ENCODE measurements at regions not wholly inside any gene's neighbourhood (a gene's known extent, or its start where the extent isn't known, plus 50 kb on each side); places are given as distances from the start of the nearest gene placed in this dataset.

DNA sequence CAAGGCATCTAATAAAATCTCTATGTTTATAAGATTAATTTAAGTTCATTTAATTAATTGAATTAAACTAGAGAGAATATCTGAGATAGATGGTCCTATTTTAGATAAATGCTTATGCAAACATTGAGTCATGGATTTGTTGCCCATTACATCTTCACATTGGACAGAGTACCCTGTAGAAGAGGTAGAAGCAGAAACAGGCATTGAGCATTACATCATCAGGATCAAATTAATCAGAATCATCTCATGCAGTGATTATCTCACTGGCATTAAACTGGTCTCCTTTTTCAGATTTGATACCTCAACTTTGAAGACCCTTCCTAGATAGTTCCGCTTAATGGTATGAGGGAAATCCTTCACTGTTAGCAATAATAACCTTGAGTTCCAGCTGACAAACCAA lies 469.6 kb upstream of the VRK2 start:
- Histone ChIP-seq H3K9me3 (ENCODE audit: low read depth) (no peaks in the 10 kb centered on the region), H2AFZ (no peak overlapping the region), H3K36me3 (replicated peaks; ENCODE audit: insufficient read depth, low read depth) (no peaks in the 10 kb centered on the region), H3K9me2 (replicated peaks; ENCODE audit: insufficient read depth) (no peaks in the 10 kb centered on the region), H4K20me1 (ENCODE audit: insufficient read depth, poor library complexity, severe bottlenecking) (no peaks in the 10 kb centered on the region), H3K4me2 (no peak overlapping the region), H3K4me1 (ENCODE audit: insufficient read depth) (no peaks in the 10 kb centered on the region), H3K27me3 (no peaks in the 10 kb centered on the region), H3K79me2 (no peaks in the 10 kb centered on the region), H3K27ac (no peak overlapping the region), H3K4me3 (no peak overlapping the region)
- TF ChIP-seq EZH2 (IDR thresholded peaks at IDR 0.05; ENCODE audit: borderline replicate concordance) (no peak), EZH2phosphoT487 (IDR thresholded peaks at IDR 0.05; ENCODE audit: low read depth, severe bottlenecking, unreplicated experiment) (no peak)
- TF ChIP-seq, protein P1, sequence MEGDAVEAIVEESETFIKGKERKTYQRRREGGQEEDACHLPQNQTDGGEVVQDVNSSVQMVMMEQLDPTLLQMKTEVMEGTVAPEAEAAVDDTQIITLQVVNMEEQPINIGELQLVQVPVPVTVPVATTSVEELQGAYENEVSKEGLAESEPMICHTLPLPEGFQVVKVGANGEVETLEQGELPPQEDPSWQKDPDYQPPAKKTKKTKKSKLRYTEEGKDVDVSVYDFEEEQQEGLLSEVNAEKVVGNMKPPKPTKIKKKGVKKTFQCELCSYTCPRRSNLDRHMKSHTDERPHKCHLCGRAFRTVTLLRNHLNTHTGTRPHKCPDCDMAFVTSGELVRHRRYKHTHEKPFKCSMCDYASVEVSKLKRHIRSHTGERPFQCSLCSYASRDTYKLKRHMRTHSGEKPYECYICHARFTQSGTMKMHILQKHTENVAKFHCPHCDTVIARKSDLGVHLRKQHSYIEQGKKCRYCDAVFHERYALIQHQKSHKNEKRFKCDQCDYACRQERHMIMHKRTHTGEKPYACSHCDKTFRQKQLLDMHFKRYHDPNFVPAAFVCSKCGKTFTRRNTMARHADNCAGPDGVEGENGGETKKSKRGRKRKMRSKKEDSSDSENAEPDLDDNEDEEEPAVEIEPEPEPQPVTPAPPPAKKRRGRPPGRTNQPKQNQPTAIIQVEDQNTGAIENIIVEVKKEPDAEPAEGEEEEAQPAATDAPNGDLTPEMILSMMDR (IDR thresholded peaks at IDR 0.05; ENCODE audit: poor library complexity) = no peak
- DNase-seq (ENCODE audit: low spot score) = no peak
- 97% methylated on average over 1 of the region's 1 CpG for WGBS (ENCODE audit: low lambda C conversion rate, missing lambda C conversion rate)

DNA sequence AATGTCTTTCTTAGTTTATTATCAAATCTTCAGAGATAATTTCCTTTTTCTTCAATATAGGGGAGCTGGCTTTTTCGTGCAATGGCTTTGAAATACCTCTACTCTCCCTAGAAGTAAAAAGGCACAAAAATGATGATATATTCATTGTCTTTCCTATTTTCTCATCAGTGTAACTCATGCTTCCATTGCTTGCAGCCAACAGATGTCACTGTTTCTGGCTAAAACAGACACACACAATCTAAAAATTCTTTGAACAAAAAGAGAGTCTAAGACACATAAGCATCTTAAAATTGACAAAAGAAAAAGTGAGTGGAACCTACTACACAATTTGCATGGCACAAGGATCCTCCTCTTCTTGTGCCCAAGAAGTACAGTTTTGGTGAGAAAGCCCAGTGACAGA lies 448.7 kb upstream of the VRK2 start:
- no peak for DNase-seq (ENCODE audit: low spot score)
- H3K4me1 ChIP-seq (ENCODE audit: insufficient read depth) = no peaks in the 10 kb centered on the region
- H3K9me3 ChIP-seq (ENCODE audit: low read depth) = no peaks in the 10 kb centered on the region
- no peaks in the 10 kb centered on the region for H3K9me2 ChIP-seq (replicated peaks; ENCODE audit: insufficient read depth)
- WGBS (ENCODE audit: low lambda C conversion rate, missing lambda C conversion rate) = 87% methylated on average over 1 of the region's 1 CpG
- no peak overlapping the region for H3K4me3 ChIP-seq
- no peaks in the 10 kb centered on the region for H3K79me2 ChIP-seq
- H4K20me1 ChIP-seq (ENCODE audit: insufficient read depth, poor library complexity, severe bottlenecking) = no peaks in the 10 kb centered on the region
- no peak overlapping the region for H2AFZ ChIP-seq
- no peak overlapping the region for H3K27ac ChIP-seq
- no peak overlapping the region for H3K4me2 ChIP-seq
- no peaks in the 10 kb centered on the region for H3K27me3 ChIP-seq
- TF ChIP-seq EZH2 (IDR thresholded peaks at IDR 0.05; ENCODE audit: borderline replicate concordance) = no peak
- no peak for TF ChIP-seq EZH2phosphoT487 (IDR thresholded peaks at IDR 0.05; ENCODE audit: low read depth, severe bottlenecking, unreplicated experiment)
- no peaks in the 10 kb centered on the region for H3K36me3 ChIP-seq (replicated peaks; ENCODE audit: insufficient read depth, low read depth)

DNA sequence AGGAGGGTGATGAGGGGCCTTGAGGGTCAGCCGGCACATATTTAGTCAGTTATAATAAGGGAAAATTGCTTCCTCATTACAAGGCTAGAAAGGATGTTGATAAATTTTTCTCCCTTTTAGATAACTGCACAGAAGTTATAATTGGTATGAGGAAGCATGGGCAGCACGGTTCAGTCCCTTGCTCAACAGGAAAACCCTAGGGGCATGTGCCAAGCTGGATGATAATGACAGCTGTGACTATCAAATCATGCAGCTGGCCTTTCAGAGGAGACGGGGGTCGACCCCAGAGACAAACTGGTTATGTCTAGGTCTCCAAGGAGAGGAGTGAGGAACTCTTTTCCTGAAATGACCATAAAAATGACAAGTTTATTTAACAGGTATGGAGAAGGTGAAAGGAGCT lies 448.1 kb upstream of the VRK2 start:
- Histone ChIP-seq H3K4me2 (no peak overlapping the region), H3K27ac (no peak overlapping the region), H4K20me1 (ENCODE audit: insufficient read depth, poor library complexity, severe bottlenecking) (no peaks in the 10 kb centered on the region), H3K4me1 (ENCODE audit: insufficient read depth) (no peaks in the 10 kb centered on the region), H2AFZ (no peak overlapping the region), H3K9me3 (ENCODE audit: low read depth) (no peaks in the 10 kb centered on the region), H3K4me3 (no peak overlapping the region), H3K79me2 (no peaks in the 10 kb centered on the region), H3K36me3 (replicated peaks; ENCODE audit: insufficient read depth, low read depth) (no peaks in the 10 kb centered on the region), H3K9me2 (replicated peaks; ENCODE audit: insufficient read depth) (no peaks in the 10 kb centered on the region), H3K27me3 (no peaks in the 10 kb centered on the region)
- 75% methylated on average over 4 of the region's 4 CpGs for WGBS (ENCODE audit: low lambda C conversion rate, missing lambda C conversion rate)
- TF ChIP-seq EZH2phosphoT487 (IDR thresholded peaks at IDR 0.05; ENCODE audit: low read depth, severe bottlenecking, unreplicated experiment) (no peak), EZH2 (IDR thresholded peaks at IDR 0.05; ENCODE audit: borderline replicate concordance) (no peak)
- TF ChIP-seq, protein P1 (IDR thresholded peaks at IDR 0.05; ENCODE audit: poor library complexity) = no peak
- DNase-seq (ENCODE audit: low spot score) = no peak

DNA sequence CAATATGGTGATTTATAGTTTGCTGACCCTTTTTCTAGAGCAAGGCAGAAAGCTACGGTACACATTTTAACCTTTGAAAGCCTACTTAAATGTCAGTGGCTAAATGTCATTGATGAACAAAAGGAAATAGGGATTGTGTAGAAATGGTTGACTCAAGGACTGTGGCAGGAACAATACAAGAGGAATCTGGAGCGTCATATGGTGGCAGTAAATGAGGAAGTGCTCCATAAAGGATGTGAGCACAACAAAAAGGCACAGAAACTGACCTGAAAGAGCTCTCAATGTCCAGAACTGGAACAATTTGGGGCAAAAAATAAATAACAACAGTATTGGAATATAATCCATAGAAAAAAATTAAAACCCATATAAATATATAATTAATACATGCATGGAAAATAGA lies 443.9 kb upstream of the VRK2 start:
- no peak for DNase-seq (ENCODE audit: low spot score)
- no peaks in the 10 kb centered on the region for H3K9me3 ChIP-seq (ENCODE audit: low read depth)
- WGBS (ENCODE audit: low lambda C conversion rate, missing lambda C conversion rate) = 86% methylated on average over 2 of the region's 2 CpGs
- H3K36me3 ChIP-seq (replicated peaks; ENCODE audit: insufficient read depth, low read depth) = no peaks in the 10 kb centered on the region
- H3K4me2 ChIP-seq = no peak overlapping the region
- no peak overlapping the region for H3K27ac ChIP-seq
- H3K27me3 ChIP-seq = no peaks in the 10 kb centered on the region
- no peaks in the 10 kb centered on the region for H3K9me2 ChIP-seq (replicated peaks; ENCODE audit: insufficient read depth)
- H3K4me1 ChIP-seq (ENCODE audit: insufficient read depth) = no peaks in the 10 kb centered on the region
- no peaks in the 10 kb centered on the region for H4K20me1 ChIP-seq (ENCODE audit: insufficient read depth, poor library complexity, severe bottlenecking)
- TF ChIP-seq, protein P1 (IDR thresholded peaks at IDR 0.05; ENCODE audit: poor library complexity) = no peak
- TF ChIP-seq EZH2 (IDR thresholded peaks at IDR 0.05; ENCODE audit: borderline replicate concordance) (no peak), EZH2phosphoT487 (IDR thresholded peaks at IDR 0.05; ENCODE audit: low read depth, severe bottlenecking, unreplicated experiment) (no peak)
- H3K79me2 ChIP-seq = no peaks in the 10 kb centered on the region
- no peak overlapping the region for H3K4me3 ChIP-seq
- H2AFZ ChIP-seq = no peak overlapping the region

Data from hepatocyte (in vitro differentiated cells).